CMK (cell line): ENCODE measurements at regions not wholly inside any gene's neighbourhood (a gene's known extent, or its start where the extent isn't known, plus 50 kb on each side); places are given as distances from the start of the nearest gene placed in this dataset.

ENCODE experiments used
- DNase-seq: peaks from one replicate; pipeline ENCODE4 v3.0.0-alpha.2; 2010; ENCODE audit warnings: low read depth

DNA sequence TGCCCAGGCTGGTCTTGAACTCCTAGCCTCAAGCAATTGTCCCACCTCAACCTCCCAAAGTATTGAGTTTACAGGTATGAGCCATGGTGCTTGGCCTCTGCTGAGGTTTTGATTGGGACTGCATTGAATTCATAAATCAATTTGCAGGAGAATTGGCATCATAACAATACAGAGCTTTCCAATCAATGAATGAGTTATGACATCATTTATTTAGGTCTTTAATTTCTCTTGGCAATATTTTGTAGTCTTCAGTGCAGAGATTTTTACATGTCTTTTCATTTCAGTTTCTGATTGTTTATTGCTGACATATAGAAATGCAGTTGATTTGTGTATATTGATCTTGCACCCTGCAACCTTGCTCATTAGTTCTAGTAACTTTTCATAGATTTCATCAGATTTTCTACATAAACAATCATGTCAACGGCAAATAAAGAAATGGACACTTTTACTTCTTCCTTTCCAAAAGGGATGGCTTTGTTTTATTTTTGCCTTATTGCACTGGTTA lies 119.9 kb downstream of the TFCP2L1 start:
- DNase-seq = no peak
